Ovary (tissue), 3 donors: ENCODE measurements at regions not wholly inside any gene's neighbourhood (a gene's known extent, or its start where the extent isn't known, plus 50 kb on each side); places are given as distances from the start of the nearest gene placed in this dataset.

Source experiments
- CTCF ChIP-seq, 3 donors: fragments of 450-650 bp in 2 of 3; fragments of 200-600 bp in 1 of 3; IDR thresholded peaks; one replicate each; pipeline versions ENCODE4 v1.5.1 to v1.8.0; 2016 to 2022; ENCODE audit warnings: antibody characterized with exemption in 3 of 3, mild to moderate bottlenecking in 1 of 3
- POLR2A ChIP-seq: fragments of 450-650 bp; IDR thresholded peaks from one replicate; pipeline ENCODE4 v1.6.1; 2017; ENCODE audit warnings: antibody characterized with exemption, mild to moderate bottlenecking, moderate library complexity
- donor health status: DM: no; HTN: no; CAD: no.

DNA sequence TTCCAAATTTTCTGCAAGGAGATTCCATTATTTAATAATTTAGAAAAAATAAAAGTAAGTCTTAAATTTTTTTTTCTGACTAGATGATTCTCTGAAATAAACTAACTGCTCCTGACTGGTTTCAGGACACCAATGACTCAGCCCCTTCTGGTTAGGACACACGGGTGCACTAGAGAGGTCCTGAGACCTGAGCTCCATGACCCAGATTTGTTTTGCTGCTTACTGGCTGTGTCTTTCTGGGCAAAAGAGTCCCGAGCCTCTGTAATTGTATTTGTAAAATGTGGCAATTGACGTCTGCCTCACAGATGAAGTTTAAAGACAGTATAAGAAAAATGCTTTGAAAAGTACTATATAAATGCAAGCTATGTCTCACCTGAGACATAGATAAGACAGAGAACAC, 89.1 kb downstream of the SLC24A2 start:
- TF ChIP-seq CTCF (IDR thresholded peaks at IDR 0.05): no peak
- TF ChIP-seq POLR2A: no peak
